Lower leg skin (tissue), 3 donors: ENCODE measurements at regions not wholly inside any gene's neighbourhood (a gene's known extent, or its start where the extent isn't known, plus 50 kb on each side); places are given as distances from the start of the nearest gene placed in this dataset.

Experiments
- CTCF ChIP-seq, 3 donors: fragments of 450-650 bp; IDR thresholded peaks; one replicate each; pipeline ENCODE4 v1.5.1; 2016; ENCODE audit warnings: antibody characterized with exemption in 3 of 3, mild to moderate bottlenecking in 3 of 3, moderate library complexity in 2 of 3
- POLR2A ChIP-seq, 2 donors: fragments of 450-650 bp; IDR thresholded peaks; one replicate each; pipeline ENCODE4 v1.6.1; 2016 to 2017; ENCODE audit warnings: antibody characterized with exemption in 2 of 2, mild to moderate bottlenecking in 1 of 2, moderate library complexity in 1 of 2

DNA sequence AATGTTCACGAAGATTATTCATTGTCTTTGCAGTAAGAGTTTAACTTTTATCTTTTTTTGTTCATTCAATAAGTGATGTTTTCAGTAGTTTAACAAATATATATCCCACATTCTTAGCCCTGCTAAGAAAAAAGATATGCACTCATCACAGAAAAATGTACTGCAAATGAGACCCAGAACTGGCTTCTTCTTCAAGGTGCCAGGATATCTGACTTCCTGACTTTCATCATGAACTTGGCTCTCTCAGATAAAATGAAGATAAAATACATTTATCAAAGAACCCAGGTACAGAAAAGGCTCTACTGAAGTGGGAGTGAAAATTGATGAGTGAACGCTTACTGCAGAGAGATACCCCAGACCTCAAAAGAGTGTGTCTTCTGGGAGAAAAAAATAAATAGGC is 177.8 kb upstream of the DKK2 start:
- TF ChIP-seq CTCF (IDR thresholded peaks at IDR 0.05): no peak
- no peak for TF ChIP-seq POLR2A (IDR thresholded peaks at IDR 0.05)
